Kidney epithelial cell (primary cell): ENCODE measurements at regions not wholly inside any gene's neighbourhood (a gene's known extent, or its start where the extent isn't known, plus 50 kb on each side); places are given as distances from the start of the nearest gene placed in this dataset.

Experiments
- DNase-seq: peaks from one replicate; pipeline ENCODE4 v3.0.0-alpha.2; 2010; ENCODE audit warnings: low read depth
- H3K27me3 ChIP-seq: 2 replicates; pipeline ENCODE4 v1.6.0; 2011; ENCODE audit warnings: low read length; ENCODE audit not compliant: control insufficient read depth, insufficient read depth
- H3K36me3 ChIP-seq: 2 replicates; pipeline ENCODE4 v1.5.1; 2011; ENCODE audit warnings: low read length; ENCODE audit not compliant: control insufficient read depth, insufficient read depth
- H3K4me3 ChIP-seq: 2 replicates; pipeline ENCODE4 v1.5.1; 2011; ENCODE audit warnings: low read depth, mild to moderate bottlenecking, control low read depth, low read length
- TF ChIP-seq, protein P1 (sequence below): IDR thresholded peaks from 2 replicates; pipeline ENCODE4 v1.5.1; 2011; ENCODE audit warnings: mild to moderate bottlenecking, moderate library complexity, low read length, control low read depth, inconsistent platforms; ENCODE audit not compliant: insufficient read depth, poor library complexity, severe bottlenecking

DNA sequence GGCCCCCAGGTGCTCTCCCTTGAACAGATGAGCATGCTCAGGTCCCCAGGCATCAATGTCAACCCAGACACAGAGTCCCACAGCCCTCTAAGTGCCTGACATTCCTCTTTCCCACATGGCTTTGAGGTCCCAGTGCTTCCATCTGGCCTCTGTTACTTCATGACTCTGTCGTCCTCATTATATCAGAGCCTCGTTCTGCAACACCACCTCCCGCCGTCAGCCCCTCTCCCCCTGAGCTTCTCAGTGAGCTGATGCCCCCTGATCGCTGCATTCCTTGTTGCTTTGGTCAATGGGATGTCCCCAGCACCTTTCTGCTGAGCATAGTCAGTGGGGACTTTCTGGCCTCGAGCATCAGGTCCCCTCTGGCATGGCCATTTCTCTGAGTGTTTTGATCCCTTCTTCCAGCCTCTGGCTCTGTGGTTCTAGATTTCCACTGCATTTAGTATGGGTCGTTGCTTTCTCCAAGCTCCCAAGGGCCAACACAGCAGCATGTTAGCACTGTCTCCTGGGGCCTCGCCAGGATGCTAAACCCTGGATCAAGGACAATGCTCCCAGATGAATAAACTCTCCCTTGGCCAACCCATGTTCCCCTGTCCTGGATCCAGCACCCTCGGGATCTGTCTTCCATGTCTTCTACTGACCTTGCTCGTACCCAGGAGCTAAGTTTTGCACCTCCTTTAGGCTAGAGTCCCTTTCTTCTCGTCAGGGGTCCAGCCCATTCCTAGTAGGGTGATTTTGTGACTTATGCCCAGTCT, 143.2 kb upstream of the TWIST2 start:
- TF ChIP-seq, protein P1, sequence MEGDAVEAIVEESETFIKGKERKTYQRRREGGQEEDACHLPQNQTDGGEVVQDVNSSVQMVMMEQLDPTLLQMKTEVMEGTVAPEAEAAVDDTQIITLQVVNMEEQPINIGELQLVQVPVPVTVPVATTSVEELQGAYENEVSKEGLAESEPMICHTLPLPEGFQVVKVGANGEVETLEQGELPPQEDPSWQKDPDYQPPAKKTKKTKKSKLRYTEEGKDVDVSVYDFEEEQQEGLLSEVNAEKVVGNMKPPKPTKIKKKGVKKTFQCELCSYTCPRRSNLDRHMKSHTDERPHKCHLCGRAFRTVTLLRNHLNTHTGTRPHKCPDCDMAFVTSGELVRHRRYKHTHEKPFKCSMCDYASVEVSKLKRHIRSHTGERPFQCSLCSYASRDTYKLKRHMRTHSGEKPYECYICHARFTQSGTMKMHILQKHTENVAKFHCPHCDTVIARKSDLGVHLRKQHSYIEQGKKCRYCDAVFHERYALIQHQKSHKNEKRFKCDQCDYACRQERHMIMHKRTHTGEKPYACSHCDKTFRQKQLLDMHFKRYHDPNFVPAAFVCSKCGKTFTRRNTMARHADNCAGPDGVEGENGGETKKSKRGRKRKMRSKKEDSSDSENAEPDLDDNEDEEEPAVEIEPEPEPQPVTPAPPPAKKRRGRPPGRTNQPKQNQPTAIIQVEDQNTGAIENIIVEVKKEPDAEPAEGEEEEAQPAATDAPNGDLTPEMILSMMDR: no peak
- no peak for DNase-seq
- Histone ChIP-seq H3K27me3 (no peaks in the 10 kb centered on the region), H3K4me3 (no peak overlapping the region), H3K36me3 (no peaks in the 10 kb centered on the region)

DNA sequence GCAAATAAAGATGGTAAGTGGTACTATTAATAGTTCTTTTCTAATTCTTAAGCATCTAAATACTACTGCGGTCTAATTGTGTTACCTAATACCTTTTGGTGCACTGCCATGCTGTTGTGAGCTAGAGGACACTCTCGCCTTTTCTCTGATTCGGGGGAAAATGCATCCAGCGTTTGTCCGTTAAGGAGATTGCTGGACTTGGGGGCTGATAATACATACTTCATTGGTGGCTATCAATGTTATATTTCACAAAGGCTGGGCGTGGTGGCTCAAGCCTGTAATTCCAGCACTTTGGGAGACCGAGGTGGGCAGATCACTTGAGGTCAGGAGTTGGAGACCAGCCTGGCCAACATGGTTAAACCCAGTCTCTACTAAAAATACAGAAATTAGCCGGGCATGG, 141.7 kb upstream of the TWIST2 start:
- Histone ChIP-seq H3K27me3 (no peaks in the 10 kb centered on the region), H3K36me3 (no peaks in the 10 kb centered on the region), H3K4me3 (no peak overlapping the region)
- DNase-seq: no peak
- TF ChIP-seq, protein P1: no peak

DNA sequence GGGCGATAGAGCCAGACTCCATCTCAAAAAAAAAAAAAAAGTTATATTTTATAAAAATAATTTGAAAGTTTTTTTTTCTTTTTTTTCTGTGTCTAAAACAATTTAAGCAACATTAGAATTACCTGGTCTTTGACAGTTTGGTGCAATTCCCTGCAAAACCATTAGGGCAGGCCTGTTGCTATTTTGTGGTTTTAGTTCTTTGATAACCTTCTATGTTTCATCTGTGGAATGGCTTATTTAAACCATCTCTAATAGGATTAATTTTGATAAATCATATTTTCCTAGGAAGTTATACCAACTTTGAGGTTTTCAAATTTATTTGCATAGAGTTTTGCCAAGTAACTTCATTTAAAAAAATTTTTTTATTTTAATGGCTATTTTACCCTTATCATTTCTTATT, 141.2 kb upstream of the TWIST2 start:
- TF ChIP-seq, protein P1: peak; percentile 23
- H3K36me3 ChIP-seq: no peaks in the 10 kb centered on the region

DNA sequence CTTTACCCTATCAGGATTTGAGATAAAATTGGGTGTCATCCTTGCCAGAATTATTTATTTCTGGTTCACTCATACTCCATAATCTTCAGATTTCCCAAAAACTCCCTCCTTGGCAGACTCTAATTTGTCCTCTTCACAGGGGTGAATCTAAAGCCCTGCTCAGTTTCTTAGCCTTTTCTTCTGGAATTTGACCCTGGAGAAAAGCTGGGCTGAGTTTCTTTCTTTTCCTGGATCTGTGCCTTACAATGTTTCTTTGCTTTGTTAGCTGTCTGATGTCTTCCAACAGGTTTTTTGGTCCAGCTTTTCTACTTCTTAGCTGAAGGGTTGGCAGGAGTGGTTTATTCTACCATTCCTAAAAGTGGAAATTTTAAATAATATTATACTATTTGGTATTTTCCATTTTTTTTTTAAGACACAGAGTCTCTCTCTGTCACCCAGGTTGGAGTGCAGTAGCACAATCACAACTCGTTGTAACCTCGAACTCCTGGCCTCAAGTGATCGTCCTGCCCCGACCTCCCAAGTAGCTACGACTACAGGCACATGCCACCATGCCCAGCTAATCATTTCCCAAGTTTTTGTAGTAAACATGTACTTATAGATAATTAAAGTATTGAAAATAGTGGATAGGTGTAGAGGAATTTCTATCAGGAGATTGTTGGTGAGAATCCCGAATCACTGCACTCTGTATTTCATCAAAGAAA, 138.4 kb upstream of the TWIST2 start:
- Histone ChIP-seq H3K36me3 (no peaks in the 10 kb centered on the region), H3K4me3 (no peak overlapping the region), H3K27me3 (no peaks in the 10 kb centered on the region)
- TF ChIP-seq, protein P1: no peak
- no peak for DNase-seq

More for the DNA sequence above, 141.2 kb upstream of the TWIST2 start:
- Histone ChIP-seq H3K27me3 (no peaks in the 10 kb centered on the region), H3K4me3 (no peak overlapping the region)
- DNase-seq: no peak

DNA sequence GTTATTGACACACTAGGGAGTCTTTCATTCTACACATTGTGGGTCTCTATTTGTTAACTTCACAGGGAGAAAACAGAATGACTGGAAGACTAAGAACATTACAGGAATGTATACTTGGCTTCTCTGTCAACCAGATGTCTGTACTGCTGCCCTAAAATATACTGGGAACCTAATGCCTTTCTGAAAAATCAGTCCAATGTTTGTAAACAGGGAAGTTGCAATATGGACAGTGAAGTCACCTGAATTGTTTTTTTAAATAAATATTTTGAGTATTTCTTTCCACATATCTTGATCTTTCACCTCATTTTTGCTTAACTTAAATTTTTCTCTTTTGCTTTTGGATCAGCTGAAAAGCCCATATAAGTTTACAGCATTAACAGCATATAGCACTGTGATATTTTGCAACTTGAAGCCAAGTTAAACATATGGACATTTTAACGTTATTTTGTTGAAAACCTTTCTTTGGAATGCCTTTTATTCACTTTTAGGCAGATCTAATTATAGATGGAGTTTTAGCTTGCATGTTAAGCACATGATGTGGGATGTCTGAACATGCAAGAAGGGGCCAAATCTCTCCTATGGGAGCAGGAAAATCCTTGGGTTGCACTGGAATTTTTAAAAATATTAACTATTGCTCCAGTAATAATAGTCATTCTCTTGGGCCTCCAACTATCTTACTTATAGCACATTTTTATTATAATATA, 137.7 kb upstream of the TWIST2 start:
- no peak for DNase-seq
- no peak overlapping the region for H3K4me3 ChIP-seq
- TF ChIP-seq, protein P1: no peak
- no peaks in the 10 kb centered on the region for H3K36me3 ChIP-seq
- no peaks in the 10 kb centered on the region for H3K27me3 ChIP-seq
